ENCODE measurements at regions not wholly inside any gene's neighbourhood (a gene's known extent, or its start where the extent isn't known, plus 50 kb on each side); places are given as distances from the start of the nearest gene placed in this dataset.
A peak's percentile ranks its signal among the peaks of the same experiment; 100 is the strongest.

DNA sequence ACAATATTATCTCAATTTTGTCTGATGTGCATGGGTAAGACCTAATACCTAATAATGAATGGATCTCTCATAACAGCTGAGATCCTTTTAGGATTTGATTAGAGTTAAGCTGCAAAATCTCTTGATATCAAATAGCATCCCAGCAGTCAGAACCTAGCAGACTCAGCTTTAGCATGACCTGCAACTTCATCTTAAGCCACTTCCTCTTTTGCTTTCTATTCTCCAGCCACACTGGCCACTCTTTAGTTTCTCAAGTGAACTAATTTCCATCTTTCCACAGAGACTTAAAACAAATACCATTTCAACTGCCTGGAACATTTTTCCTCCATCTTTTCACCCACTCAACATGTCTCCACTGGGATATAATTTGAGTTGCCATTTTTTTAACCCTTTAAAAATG, 1251.6 kb upstream of the ZEB2 start:
- Histone ChIP-seq H3K4me1 (ENCODE audit: insufficient read depth) (no peaks in the 10 kb centered on the region), H3K36me3 (ENCODE audit: insufficient read depth) (no peaks in the 10 kb centered on the region), H3K27ac (ENCODE audit: low read depth) (no peak overlapping the region), H3K4me3 (ENCODE audit: low read depth, low read length) (no peak overlapping the region)
- no peak for DNase-seq (ENCODE audit: extremely low spot score)

DNA sequence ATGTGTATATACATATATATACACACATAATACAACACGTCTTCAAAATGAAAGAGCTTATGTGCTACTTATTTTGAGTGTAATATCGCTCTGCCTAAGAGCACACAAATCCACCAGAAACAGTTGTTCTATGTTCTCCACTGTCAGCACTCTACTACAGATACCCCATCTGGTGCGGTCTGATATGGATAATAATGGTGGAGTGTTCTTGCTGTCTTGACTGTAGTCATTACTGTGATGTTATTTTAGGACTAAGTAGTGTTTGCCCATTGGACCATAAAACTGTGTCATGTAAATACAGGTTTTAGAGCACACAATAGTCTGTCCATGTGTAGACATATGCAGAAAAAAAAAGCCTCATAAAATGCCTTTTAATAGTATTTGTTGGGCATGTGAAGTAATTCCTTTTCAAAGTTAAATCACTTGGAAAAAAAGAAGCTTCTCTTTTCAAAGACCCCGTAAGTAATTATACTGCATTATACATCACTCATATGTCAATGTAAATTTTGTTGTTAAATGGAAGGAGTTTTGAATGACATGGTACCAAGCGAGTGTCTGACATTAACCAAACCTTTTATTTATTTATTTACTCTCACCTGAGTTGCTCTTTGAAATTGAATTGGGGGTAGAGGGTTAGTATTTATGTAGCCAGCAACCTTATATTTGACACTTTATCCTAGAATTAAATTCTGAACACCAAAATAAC, 1249.2 kb upstream of the ZEB2 start:
- 62% methylated on average over 5 of the region's 5 CpGs for WGBS
- Histone ChIP-seq H3K27ac (ENCODE audit: low read depth) (no peak overlapping the region), H3K36me3 (ENCODE audit: insufficient read depth) (no peaks in the 10 kb centered on the region), H3K4me1 (ENCODE audit: insufficient read depth) (no peaks in the 10 kb centered on the region), H3K4me3 (ENCODE audit: low read depth, low read length) (no peak overlapping the region)
- no peak for DNase-seq (ENCODE audit: extremely low spot score)

DNA sequence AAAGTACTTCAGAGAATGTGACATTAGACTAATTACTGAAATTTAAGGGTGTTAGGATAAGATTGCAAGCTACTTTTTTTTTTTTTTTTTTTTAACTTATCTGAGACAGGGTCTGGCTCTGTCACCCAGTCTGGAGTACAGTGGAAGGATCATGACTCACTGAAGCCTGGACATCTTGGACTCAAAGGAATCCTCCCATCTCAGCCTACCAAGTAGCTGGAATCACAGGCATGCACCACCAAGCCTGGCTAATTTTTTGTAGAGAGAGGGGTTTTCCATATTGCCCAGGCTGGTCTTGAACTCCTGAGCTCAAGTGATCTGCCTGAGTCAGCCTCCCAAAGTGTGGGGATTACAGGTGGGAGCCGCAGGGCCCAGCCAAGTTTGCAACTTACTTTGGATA, 1246.0 kb upstream of the ZEB2 start:
- WGBS, result 98% methylated on average over 1 of the region's 1 CpG
- DNase-seq (ENCODE audit: extremely low spot score), result no peak
- no peak overlapping the region for H3K4me3 ChIP-seq (ENCODE audit: low read depth, low read length)
- H3K4me1 ChIP-seq (ENCODE audit: insufficient read depth), result no peaks in the 10 kb centered on the region
- no peak overlapping the region for H3K27ac ChIP-seq (ENCODE audit: low read depth)
- H3K36me3 ChIP-seq (ENCODE audit: insufficient read depth), result no peaks in the 10 kb centered on the region

GRCh38 chr2:145764631-145765030, 1244.7 kb upstream of the ZEB2 start:
- WGBS, result 83% methylated on average over 6 of the region's 6 CpGs
- DNase-seq (ENCODE audit: extremely low spot score), result no peak
- H3K4me1 ChIP-seq (ENCODE audit: insufficient read depth), result no peaks in the 10 kb centered on the region
- no peak overlapping the region for H3K27ac ChIP-seq (ENCODE audit: low read depth)
- H3K4me3 ChIP-seq (ENCODE audit: low read depth, low read length), result no peak overlapping the region
- H3K36me3 ChIP-seq (ENCODE audit: insufficient read depth), result no peaks in the 10 kb centered on the region

DNA sequence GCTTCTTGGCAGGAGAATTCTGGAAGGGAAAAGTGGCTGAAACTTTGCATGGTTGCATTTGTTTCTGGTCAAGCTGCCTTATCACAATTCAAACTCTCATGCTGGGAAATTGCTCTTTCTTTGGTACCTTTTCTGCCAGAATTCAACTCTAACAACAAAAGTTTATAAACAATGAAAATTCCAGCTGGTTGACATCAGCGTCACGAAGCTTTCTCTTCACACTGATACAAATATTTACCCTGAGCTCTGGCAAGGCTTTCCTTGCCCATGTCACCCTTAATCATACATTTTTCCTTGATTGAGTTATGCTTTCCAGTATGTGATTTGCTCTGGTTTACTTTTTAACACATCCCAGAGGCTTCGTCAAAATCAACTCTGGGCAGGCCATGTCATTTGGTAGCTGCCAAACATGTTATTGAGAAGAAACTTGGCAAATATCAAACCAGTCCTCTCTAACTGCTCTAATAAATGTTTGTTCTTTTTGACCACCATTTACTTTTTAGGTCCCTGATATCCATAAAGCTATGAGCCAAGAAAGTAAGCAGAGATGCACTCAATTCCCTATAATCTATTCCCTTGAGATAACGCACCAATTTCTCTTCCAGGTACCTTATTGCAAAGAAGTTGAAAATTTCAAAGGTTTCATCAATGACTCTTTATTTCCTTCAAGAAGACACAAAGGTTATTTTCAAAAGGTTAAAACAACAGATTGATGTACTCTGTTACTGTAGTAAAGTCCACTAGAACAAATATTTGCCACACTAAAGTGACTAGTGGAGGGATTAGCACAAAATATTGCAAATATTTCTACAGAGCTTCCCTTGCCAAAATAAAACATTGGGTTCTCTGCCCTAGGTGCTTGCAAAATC, 1241.1 kb upstream of the ZEB2 start:
- Histone ChIP-seq H3K4me1 (ENCODE audit: insufficient read depth) (no peaks in the 10 kb centered on the region), H3K4me3 (ENCODE audit: low read depth, low read length) (no peak overlapping the region), H3K27ac (ENCODE audit: low read depth) (no peak overlapping the region), H3K36me3 (ENCODE audit: insufficient read depth) (no peaks in the 10 kb centered on the region)
- peak; percentile 21 for DNase-seq (ENCODE audit: extremely low spot score)
- 39% methylated on average over 4 of the region's 4 CpGs for WGBS

GRCh38 chr2:145759228-145759915, 1239.5 kb upstream of the ZEB2 start:
- 69% methylated on average over 3 of the region's 3 CpGs for WGBS

DNA sequence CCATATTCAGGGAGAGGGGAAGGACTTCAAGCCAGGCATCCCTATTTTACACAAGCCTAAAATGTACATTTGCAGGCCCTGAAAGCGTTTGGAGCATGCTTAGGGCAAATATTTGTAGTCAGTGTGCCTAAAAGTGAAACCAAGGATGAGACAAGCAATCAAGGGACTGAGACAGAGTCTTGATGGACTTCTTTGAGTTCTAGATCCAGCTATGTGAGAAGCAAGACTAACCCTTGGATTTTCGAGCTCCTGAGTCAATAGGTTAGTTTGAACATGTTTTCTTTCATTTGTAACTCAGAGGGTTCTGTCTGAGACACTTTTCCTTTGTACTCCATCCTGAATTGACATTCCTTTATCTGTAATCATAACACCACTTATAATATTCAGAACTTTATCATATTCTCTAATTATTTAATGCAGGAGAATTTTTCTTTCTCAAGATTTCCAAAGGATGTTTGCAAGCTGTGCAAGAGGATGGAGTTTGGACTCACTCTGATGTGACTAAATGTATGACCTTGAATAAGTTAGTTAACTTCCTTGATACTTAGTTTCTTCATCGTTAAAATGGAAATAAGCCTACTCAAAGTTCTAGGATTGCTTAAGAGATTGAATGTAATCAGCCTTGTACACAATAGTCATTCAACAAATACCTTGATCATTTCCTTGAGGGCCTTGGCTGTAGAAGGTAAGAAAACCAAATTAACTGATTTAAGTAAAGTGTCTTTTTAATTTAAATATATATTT, 1237.8 kb upstream of the ZEB2 start:
- 86% methylated on average over 3 of the region's 3 CpGs for WGBS
- no peak for DNase-seq (ENCODE audit: extremely low spot score)
- Histone ChIP-seq H3K27ac (ENCODE audit: low read depth) (no peak overlapping the region), H3K36me3 (ENCODE audit: insufficient read depth) (no peaks in the 10 kb centered on the region), H3K4me1 (ENCODE audit: insufficient read depth) (no peaks in the 10 kb centered on the region), H3K4me3 (ENCODE audit: low read depth, low read length) (no peak overlapping the region)

More at GRCh38 chr2:145759228-145759915, 1239.5 kb upstream of the ZEB2 start:
- no peak overlapping the region for H3K27ac ChIP-seq (ENCODE audit: low read depth)
- DNase-seq (ENCODE audit: extremely low spot score), result no peak
- no peaks in the 10 kb centered on the region for H3K36me3 ChIP-seq (ENCODE audit: insufficient read depth)
- no peaks in the 10 kb centered on the region for H3K4me1 ChIP-seq (ENCODE audit: insufficient read depth)
- H3K4me3 ChIP-seq (ENCODE audit: low read depth, low read length), result no peak overlapping the region

- Histone ChIP-seq H3K27ac (ENCODE audit: low read depth) (no peak overlapping the region), H3K4me1 (ENCODE audit: insufficient read depth) (no peaks in the 10 kb centered on the region), H3K4me3 (ENCODE audit: low read depth, low read length) (no peak overlapping the region), H3K36me3 (ENCODE audit: insufficient read depth) (no peaks in the 10 kb centered on the region)
- WGBS, result 96% methylated on average over 6 of the region's 6 CpGs
- no peak for DNase-seq (ENCODE audit: extremely low spot score)
Measured at GRCh38 chr2:145755019-145755837, 1235.3 kb upstream of the ZEB2 start.

DNA sequence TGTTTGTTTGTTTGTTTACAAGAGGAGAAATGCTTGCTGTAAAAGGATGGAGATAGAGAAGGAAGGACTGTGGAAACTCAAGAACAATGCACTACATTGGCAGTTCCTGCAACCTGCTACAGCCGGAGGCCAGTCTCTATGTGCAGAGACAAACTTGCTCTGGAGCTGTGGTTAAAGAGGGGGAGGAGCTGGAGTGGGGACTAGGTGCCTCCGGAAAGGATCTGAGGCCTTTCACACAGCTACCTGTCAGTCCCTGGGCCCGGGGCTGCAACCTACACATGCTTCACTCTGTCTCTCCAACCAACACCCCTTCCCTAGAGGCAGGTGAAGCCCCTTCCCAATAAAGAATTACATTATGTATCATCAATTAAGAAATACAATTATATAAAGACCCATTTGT, 1234.0 kb upstream of the ZEB2 start:
- no peak for DNase-seq (ENCODE audit: extremely low spot score)

GRCh38 chr2:145753041-145753608, 1233.2 kb upstream of the ZEB2 start:
- no peak for DNase-seq (ENCODE audit: extremely low spot score)
- H3K27ac ChIP-seq (ENCODE audit: low read depth), result no peak overlapping the region
- 56% methylated on average over 6 of the region's 6 CpGs for WGBS
- H3K4me1 ChIP-seq (ENCODE audit: insufficient read depth), result no peaks in the 10 kb centered on the region
- H3K4me3 ChIP-seq (ENCODE audit: low read depth, low read length), result no peak overlapping the region
- no peaks in the 10 kb centered on the region for H3K36me3 ChIP-seq (ENCODE audit: insufficient read depth)

More for the DNA sequence above, 1234.0 kb upstream of the ZEB2 start:
- H3K4me1 ChIP-seq (ENCODE audit: insufficient read depth), result no peaks in the 10 kb centered on the region
- H3K27ac ChIP-seq (ENCODE audit: low read depth), result no peak overlapping the region
- H3K36me3 ChIP-seq (ENCODE audit: insufficient read depth), result no peaks in the 10 kb centered on the region
- no peak overlapping the region for H3K4me3 ChIP-seq (ENCODE audit: low read depth, low read length)
- WGBS, result 84% methylated on average over 3 of the region's 3 CpGs

DNA sequence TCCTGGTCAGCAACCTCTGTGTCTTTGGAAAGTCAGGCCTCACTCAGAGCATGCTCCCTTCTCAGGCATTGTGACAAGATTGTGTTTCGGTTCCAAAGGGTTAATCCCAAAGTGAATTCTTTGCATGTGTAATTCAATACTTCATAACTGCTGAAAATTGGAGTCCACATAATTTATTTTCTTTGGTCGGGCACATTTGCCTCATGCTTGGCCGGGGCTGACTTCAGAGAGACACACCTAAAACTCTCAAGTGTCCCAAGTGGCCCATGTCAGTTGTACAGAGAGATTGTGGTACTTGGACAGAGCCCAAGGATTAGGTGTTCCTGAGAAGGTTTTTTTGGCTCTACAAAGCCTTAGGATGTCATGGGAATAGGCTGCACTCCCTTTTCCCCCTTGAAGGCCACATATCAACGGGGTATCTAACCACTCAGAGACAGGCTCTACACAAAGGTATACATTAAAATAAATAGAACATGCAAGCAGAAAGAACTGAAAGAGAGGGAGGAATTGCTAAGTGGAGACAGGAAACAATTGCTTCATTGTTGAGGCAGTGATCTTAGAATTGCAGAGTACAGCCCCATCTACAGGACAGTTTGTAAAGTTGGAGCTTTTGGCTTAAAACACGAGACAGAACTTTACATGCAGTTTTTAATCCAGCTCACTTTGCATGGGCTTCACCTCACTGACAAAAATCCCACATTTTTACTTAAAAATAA, 1232.3 kb upstream of the ZEB2 start:
- Histone ChIP-seq H3K4me3 (ENCODE audit: low read depth, low read length) (no peak overlapping the region), H3K36me3 (ENCODE audit: insufficient read depth) (no peaks in the 10 kb centered on the region), H3K27ac (ENCODE audit: low read depth) (no peak overlapping the region), H3K4me1 (ENCODE audit: insufficient read depth) (no peaks in the 10 kb centered on the region)
- peak; percentile 72 for DNase-seq (ENCODE audit: extremely low spot score)
- WGBS, result 20% methylated on average over 5 of the region's 5 CpGs

- 44% methylated on average over 6 of the region's 6 CpGs for WGBS
- H3K27ac ChIP-seq (ENCODE audit: low read depth), result peak overlapping the region; percentile 62
- H3K4me1 ChIP-seq (ENCODE audit: insufficient read depth), result no peaks in the 10 kb centered on the region
- no peak overlapping the region for H3K4me3 ChIP-seq (ENCODE audit: low read depth, low read length)
- no peak for DNase-seq (ENCODE audit: extremely low spot score)
- H3K36me3 ChIP-seq (ENCODE audit: insufficient read depth), result no peaks in the 10 kb centered on the region
Measured at GRCh38 chr2:145751629-145752028, 1231.7 kb upstream of the ZEB2 start.
